HG03066 (cell line): ENCODE measurements at regions not wholly inside any gene's neighbourhood (a gene's known extent, or its start where the extent isn't known, plus 50 kb on each side); places are given as distances from the start of the nearest gene placed in this dataset.

Experiments
- ATAC-seq: cut with Tn5 transposase; IDR thresholded peaks from one replicate; pipeline ENCODE4 v1.9.1; 2021; ENCODE audit warnings: low read depth; ENCODE audit not compliant: unreplicated experiment

- no peak for ATAC-seq
These were observed 1210.6 kb downstream of the SORCS1 start for GRCh38 chr10:105953861-105954260.

GRCh38 chr10:105953056-105953455 is 1211.5 kb downstream of the SORCS1 start:
- no peak for ATAC-seq

DNA sequence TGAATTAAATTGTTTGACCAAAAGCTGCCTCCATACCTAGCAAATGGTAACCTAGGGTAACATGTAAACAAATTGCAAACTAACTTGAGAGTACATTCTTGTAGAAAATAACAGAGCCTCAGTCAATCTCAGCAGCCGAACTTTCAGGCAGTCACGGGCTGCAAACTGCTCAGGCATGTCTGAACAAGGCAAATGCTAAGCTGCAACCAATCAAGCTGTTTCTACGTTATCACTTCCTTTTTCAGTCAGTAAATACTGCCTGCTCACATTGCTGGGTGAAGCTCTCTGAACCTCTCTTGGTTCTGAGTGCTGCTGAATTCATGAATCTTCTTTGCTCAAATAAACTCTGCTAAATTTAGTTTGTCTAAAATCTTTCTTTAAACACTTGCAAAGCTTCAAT is 1212.4 kb downstream of the SORCS1 start:
- ATAC-seq: peak; percentile 87

GRCh38 chr10:105950410-105950809 is 1214.1 kb downstream of the SORCS1 start:
- peak; percentile 54 for ATAC-seq

GRCh38 chr10:105949721-105950120 is 1214.8 kb downstream of the SORCS1 start:
- no peak for ATAC-seq

DNA sequence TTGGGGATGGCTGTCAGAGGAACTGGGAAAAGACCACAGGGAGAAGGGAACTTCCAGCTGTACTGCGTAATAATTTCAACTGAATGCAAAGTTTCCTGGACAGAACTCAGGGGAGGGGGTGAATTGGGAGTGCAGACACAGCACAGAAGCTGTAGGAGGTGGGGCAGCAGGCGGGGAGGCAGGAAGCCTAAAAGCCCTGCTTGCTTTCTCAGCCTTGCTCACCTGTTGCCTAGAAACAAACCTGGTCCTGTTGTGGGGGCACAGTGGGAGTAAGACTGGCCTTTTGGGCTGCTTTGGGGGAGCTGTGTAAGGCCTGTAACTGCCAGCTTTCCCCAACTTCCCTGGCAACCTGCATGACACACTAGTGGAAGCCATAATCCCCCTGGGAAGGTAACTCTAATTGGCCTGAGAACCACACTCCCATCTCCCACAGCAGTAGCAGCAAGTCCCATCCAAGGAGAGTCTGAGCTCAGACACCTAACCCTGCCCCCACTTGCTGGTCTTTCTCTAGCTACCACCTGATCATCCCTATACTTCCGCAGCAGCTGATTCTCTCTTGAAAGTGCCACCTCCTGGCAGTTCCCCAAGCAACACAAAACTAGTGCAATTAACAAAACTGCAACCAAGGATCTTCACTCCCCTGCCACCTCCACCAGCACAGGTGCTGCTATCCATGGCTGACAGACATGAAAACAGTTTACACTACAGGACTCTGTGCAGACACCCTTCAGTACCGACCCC is 1239.3 kb downstream of the SORCS1 start:
- no peak for ATAC-seq

DNA sequence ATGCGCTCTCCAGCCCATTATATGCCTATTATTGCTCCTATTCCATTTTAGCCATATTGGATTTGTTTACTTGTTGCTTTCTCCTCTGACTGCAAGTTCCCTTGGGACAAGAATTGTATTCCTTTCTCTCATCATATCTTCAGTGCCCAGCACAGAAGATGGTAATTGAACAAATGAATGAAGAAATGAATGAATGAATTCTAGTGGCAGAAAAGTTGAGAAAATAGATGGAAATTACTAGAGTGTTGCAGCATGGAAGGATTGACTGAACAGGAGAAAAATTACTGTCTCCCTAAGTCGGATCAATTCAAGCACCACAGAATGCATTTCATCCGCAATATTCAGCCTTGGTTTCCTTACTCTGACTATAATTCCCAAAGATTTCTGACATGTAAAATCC is 1243.2 kb downstream of the SORCS1 start:
- ATAC-seq: no peak

DNA sequence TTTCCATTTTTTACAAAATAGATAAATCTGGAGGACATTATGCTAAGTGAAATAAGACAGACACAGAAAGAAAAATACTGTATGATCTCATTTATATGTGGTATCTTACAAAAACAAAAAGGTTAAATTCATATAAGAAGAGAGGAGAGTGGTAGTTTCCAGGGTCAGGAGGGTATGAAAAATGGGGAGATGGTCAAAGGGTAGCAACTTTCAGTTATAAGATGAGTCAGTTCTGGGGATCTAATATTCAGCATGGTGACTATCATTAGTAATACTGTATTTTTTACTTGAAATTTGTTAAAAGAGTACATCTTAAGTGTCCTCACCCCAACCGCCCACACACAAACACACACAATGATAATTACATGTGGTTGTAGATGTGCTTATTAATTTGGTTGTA is 1250.1 kb downstream of the SORCS1 start:
- ATAC-seq: no peak

GRCh38 chr10:105908701-105909100 is 1255.8 kb downstream of the SORCS1 start:
- no peak for ATAC-seq

- ATAC-seq: no peak
These were observed 1244.4 kb downstream of the SORCS3 start for GRCh38 chr10:105885495-105885894.

DNA sequence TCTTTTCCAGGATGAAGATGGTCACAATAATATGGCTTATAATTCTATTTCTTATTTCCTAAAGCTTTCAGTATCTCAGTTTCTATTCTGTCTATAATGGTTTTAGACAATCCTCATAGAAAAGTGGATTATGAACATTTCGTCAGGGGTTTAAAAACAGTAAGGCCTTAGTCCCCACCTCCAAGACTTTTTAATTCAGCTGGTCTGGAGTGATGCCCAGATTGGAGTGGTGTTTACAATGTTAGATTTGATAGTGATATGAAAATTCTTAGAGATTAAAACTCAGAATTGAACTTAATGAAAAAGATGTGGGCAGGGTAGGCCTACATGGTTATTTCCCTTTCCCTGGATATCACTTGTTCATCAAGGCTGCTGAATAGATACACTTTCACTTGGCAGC is 1238.3 kb downstream of the SORCS3 start:
- ATAC-seq: no peak

- no peak for ATAC-seq
These were observed 1234.0 kb downstream of the SORCS3 start for GRCh38 chr10:105875050-105875449.

DNA sequence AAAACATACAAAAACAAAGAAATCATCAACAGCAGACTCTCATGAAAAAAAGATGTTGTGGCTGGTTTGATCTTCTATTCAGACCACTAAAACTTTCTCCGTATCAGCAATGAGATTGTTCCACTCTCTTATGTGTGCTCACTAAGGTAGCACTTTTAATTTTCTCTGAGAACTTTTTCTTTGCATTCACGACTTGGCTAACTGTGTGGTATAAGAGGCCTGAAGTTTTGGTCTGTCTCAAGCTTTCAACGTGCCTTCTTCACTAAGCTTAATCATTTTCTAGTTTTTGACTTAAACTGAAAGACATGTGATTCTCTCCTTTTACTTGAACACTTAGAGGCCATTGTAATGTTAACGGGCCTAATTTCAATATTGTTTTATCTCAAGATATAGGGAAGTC is 1231.6 kb downstream of the SORCS3 start:
- no peak for ATAC-seq

GRCh38 chr10:105868935-105869334 is 1227.8 kb downstream of the SORCS3 start:
- no peak for ATAC-seq

GRCh38 chr10:105864854-105865253 is 1223.8 kb downstream of the SORCS3 start:
- ATAC-seq: no peak

DNA sequence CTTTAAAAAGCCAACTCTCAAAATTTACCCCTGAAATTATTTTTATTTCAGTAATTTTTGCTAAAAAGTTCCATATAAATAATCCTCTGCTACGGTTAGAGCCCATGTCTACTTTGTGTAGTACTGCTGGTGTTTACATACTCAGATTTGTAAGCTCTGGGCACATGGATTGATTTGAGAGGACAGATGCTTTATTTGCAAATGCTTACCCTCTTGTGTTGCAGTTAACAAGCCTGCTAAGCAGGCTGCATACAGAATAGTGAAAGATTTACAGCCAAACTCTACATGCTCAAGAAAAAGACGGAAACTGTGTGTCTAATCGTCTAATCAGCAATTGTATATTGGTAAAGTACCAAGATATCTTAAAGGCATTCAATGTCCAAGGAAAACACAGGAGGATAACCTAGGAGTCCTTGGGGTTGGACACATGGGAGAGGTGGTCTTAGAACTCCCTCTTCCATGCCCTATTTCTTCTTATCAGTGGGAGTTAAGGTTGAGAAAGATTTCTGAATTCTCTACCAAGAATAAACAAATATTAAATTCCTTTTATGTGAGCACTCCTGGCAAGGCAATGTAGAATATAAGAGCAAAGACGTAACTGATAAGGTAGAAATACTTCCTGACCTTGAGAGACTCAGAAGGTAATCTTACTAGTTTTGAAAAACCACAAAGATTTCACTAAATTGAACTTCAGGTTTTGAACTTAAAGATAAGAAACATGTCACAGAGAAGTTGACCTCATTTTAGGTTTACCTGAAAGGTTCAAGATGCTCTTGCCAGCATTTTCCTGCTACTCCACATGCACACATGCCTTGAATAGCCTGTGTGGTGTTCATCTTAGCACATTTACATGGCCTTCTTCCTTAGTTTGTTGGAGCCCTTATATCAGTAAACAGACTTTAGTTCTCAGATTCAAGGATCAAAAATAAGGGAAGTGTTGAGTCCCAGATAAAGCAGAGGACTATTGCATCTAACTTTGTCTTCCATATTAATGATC is 1216.5 kb downstream of the SORCS3 start:
- no peak for ATAC-seq

- no peak for ATAC-seq
These were observed 1214.7 kb downstream of the SORCS3 start for GRCh38 chr10:105855791-105856190.

- ATAC-seq: no peak
These were observed 1203.8 kb downstream of the SORCS3 start for GRCh38 chr10:105844676-105845570.

DNA sequence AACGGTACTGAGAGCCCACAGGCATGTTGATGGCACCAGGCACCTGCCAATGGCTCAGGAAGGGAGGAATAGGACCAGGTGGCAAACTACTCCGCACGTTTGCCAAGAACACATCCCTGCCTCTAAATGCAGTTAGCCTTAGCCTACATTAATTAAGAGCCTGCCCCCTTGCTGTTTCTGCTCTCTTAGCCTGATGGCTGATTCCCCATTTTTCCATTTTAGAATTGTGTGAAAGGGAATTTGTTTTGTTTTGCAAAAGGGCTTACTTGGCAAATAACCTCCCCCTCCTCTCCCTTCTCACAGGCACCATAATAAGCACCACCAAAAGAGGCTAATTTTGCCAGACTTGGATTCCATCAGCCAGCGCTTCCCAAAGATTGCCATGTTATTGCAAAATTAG is 1203.2 kb downstream of the SORCS3 start:
- no peak for ATAC-seq

- ATAC-seq: no peak
These were observed 1202.7 kb downstream of the SORCS3 start for GRCh38 chr10:105843786-105844185.
